ENCODE measurements at regions not wholly inside any gene's neighbourhood (a gene's known extent, or its start where the extent isn't known, plus 50 kb on each side); places are given as distances from the start of the nearest gene placed in this dataset.

GRCh38 chr2:103464831-103465230 is 703.0 kb downstream of the TMEM182 start:
- no peak overlapping the region for H3K4me3 ChIP-seq (ENCODE audit: low read length)
- no peaks in the 10 kb centered on the region for H3K27me3 ChIP-seq (ENCODE audit: control insufficient read depth in 1 of 2, insufficient read depth in 2 of 2, low read length in 2 of 2)
- Mint-ChIP-seq H3K4me3 (no peak overlapping the region), H3K36me3 (ENCODE audit: low read depth) (no peaks in the 10 kb centered on the region), H3K9me3 (peaks cover 4% of the 10 kb centered on the region), H3K27me3 (no peaks in the 10 kb centered on the region), H3K27ac (no peak overlapping the region), H3K4me1 (ENCODE audit: low read depth) (no peaks in the 10 kb centered on the region)
- DNase-seq (no peak), ATAC-seq (ENCODE audit: poor library complexity) (no peak)
- no peaks in the 10 kb centered on the region for H3K36me3 ChIP-seq (ENCODE audit: insufficient read depth, low read length)
- ChIA-PET CTCF (no interaction called here), POLR2A (no interaction called here)
- no peak for TF ChIP-seq CTCF (IDR thresholded peaks at IDR 0.05)
- no peak overlapping the region for H3K27ac ChIP-seq (ENCODE audit: low read depth in 1 of 2, low read length in 2 of 2)
- intact Hi-C loops (cut with DNase I, micrococcal nuclease): no loop called here
- H3K9me3 ChIP-seq (ENCODE audit: control insufficient read depth in 1 of 2, insufficient read depth in 1 of 2, low read length in 2 of 2): peaks cover 5 to 16% of the 10 kb centered on the region in 2 experiments
- no peaks in the 10 kb centered on the region for H3K4me1 ChIP-seq (ENCODE audit: insufficient read depth, low read length)

GRCh38 chr2:103469800-103470199 is 708.0 kb downstream of the TMEM182 start:
- intact Hi-C loops (cut with DNase I, micrococcal nuclease): no loop called here
- no peaks in the 10 kb centered on the region for H3K36me3 ChIP-seq (ENCODE audit: insufficient read depth, low read length)
- peaks cover 5 to 9% of the 10 kb centered on the region in 2 experiments for H3K9me3 ChIP-seq (ENCODE audit: control insufficient read depth in 1 of 2, insufficient read depth in 1 of 2, low read length in 2 of 2)
- Mint-ChIP-seq H3K4me3 (no peak overlapping the region), H3K27ac (no peak overlapping the region), H3K27me3 (no peaks in the 10 kb centered on the region), H3K4me1 (ENCODE audit: low read depth) (no peaks in the 10 kb centered on the region), H3K9me3 (peaks cover 6% of the 10 kb centered on the region), H3K36me3 (ENCODE audit: low read depth) (no peaks in the 10 kb centered on the region)
- DNase-seq (no peak), ATAC-seq (ENCODE audit: poor library complexity) (no peak)
- POLR2A ChIA-PET: no interaction called here
- no peak overlapping the region for H3K27ac ChIP-seq (ENCODE audit: low read depth in 1 of 2, low read length in 2 of 2)
- H3K4me1 ChIP-seq (ENCODE audit: insufficient read depth, low read length): no peaks in the 10 kb centered on the region
- CTCF ChIA-PET: no interaction called here
- no peaks in the 10 kb centered on the region for H3K27me3 ChIP-seq (ENCODE audit: control insufficient read depth in 1 of 2, insufficient read depth in 2 of 2, low read length in 2 of 2)
- no peak overlapping the region for H3K4me3 ChIP-seq (ENCODE audit: low read length)
- TF ChIP-seq CTCF (IDR thresholded peaks at IDR 0.05): no peak

GRCh38 chr2:103484906-103485305 is 723.1 kb downstream of the TMEM182 start:
- intact Hi-C loops (cut with DNase I, micrococcal nuclease): no loop called here
- H3K9me3 ChIP-seq (ENCODE audit: control insufficient read depth in 1 of 2, insufficient read depth in 1 of 2, low read length in 2 of 2): peaks cover 0 to 4% of the 10 kb centered on the region in 2 experiments
- ATAC-seq (ENCODE audit: poor library complexity) (no peak), DNase-seq (no peak)
- Mint-ChIP-seq H3K27me3 (no peaks in the 10 kb centered on the region), H3K36me3 (ENCODE audit: low read depth) (no peaks in the 10 kb centered on the region), H3K4me3 (no peak overlapping the region), H3K27ac (no peak overlapping the region), H3K4me1 (ENCODE audit: low read depth) (no peaks in the 10 kb centered on the region), H3K9me3 (peaks cover 5% of the 10 kb centered on the region)
- H3K4me1 ChIP-seq (ENCODE audit: insufficient read depth, low read length): no peaks in the 10 kb centered on the region
- H3K4me3 ChIP-seq (ENCODE audit: low read length): no peak overlapping the region
- ChIA-PET CTCF (no interaction called here), POLR2A (no interaction called here)
- no peaks in the 10 kb centered on the region for H3K36me3 ChIP-seq (ENCODE audit: insufficient read depth, low read length)
- no peak overlapping the region for H3K27ac ChIP-seq (ENCODE audit: low read depth in 1 of 2, low read length in 2 of 2)
- no peaks in the 10 kb centered on the region for H3K27me3 ChIP-seq (ENCODE audit: control insufficient read depth in 1 of 2, insufficient read depth in 2 of 2, low read length in 2 of 2)
- no peak for TF ChIP-seq CTCF (IDR thresholded peaks at IDR 0.05)

Data from CD4-positive, alpha-beta T cell (primary cell).